SIG-M5 (cell line): ENCODE measurements at regions not wholly inside any gene's neighbourhood (a gene's known extent, or its start where the extent isn't known, plus 50 kb on each side); places are given as distances from the start of the nearest gene placed in this dataset.

Source experiments
- DNase-seq: peaks from one replicate; lab custom pipeline; 2025; lab: John Stamatoyannopoulos, UW

DNA sequence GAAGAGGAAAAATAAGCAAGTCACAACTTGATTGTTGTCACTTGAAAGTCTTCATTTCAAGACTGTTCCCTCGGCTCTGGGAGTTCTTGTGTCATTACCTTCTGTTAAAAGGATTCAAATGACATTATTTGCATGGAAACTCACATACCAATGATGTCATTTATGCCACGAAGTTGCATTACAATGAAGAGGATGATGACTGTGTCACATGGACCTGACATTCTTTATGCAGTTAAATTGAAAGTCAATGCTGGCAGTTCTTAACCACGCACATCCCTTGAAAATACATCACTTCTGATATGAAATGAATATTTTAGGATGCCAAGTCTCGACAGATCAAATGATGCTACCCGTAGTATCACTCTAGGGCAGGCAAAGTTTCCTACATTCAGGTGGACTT is 1069.5 kb downstream of the VRK1 start:
- no peak for DNase-seq

DNA sequence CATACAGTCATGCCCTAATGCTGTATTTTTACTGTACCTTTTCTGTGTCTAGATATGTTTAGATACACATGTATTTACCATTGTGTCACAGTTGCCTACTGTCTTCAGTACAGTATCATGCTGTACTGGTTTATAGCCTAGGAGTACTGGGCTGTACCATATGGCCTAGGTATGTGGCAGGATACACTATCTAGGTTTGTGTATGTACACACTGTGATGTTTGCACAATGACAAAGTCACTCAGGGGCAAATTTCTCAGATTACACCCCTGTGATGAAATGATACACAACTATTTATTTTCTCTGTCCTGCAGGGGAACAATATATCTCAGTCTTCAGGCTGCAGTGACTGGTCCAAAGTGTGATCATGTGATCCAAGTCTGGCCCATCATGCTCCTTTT is 1076.1 kb downstream of the VRK1 start:
- no peak for DNase-seq

DNA sequence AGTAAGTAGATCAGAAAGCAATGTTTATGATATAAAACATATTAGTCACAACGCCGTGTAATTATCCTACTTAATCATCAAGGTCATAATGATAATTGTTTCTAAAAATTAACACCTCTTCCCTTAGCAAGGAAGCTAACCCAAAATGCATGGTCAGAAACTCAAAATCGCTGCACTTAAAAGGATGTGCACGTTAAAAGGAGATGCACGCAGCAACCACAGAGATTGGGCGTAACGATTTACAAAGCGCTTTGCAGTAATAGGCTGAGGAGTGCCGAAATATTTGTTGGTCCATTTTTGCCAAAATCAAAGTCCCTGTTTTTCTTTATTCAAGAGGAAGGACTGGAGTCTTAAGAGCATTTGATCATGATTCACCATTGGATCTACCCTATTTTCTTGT is 1077.2 kb downstream of the VRK1 start:
- DNase-seq = no peak

DNA sequence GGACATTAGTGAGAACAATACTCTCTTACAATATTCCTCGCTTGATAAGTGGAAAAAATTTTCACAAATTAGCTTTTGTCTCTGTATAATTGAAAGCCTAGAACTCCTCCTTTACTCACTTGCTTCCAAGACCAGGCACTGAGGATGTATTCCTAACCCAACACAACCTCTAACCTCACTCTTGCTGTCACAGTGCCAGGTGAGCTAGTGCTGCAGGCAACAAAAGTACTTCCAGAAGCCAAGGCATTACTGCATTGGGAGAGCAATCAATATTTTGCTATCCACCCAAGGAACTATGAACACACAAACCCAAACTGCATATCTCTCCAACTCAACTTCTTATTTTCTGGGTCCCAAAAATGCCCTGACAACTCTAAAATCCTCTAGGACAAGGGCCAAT is 1081.0 kb downstream of the VRK1 start:
- DNase-seq = no peak

DNA sequence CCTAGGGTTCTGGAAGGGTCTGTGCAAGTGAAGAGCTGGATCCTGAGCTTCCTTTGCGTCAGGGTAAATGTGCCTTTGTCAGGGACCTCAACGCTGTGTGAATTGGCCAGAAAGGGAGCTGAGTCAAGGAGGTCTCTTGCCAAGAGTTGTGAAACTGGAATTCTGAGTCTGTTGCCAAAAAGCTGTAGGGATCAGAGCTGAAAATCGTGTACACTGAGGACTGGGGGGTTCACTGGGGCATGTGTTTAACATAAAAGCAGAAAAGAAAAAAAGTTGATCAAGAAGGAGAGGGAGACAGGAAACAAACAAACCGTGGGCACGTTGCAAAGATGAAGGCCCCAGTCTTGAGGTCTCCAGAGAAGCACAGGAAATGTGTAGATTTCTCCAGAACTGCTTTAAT is 1081.5 kb downstream of the VRK1 start:
- DNase-seq = no peak

DNA sequence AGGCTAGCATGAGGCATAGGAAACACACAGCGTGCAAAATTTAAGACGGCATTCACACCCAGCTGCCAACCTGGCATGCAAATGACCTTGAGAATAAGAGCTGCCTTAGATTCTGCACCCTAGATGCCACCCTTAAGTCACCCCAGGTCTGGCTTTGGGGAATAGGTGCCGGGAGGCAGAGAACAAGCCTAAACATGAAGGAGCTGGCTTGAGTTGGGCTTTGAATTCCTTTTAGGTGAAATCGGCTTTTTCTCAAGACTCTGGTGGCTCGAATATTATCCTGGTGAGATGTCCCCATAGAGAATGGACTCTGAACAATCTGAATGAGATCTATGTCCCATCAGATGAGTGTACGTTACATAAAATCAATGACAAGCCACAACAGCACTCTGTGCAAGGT is 1090.5 kb downstream of the VRK1 start:
- no peak for DNase-seq

DNA sequence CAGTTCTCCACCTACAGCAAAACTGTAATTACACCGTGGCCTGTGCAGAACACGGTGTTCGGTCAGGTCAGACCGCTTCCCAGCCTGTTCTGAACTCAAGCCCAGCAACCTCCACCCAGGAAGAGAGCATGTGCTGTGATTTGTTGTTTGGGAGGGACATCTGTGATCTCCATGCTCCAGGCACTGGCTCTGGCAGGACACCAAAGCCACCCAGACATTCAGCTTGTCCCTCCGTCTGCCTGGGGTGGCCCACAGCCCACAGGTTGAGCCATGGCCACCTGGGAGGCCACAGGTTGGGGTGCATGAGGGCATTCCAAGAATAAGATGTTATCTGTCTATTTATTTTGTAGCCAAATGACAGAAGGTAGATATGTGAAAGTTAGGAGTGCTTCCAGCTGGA is 1091.1 kb downstream of the VRK1 start:
- DNase-seq = no peak

DNA sequence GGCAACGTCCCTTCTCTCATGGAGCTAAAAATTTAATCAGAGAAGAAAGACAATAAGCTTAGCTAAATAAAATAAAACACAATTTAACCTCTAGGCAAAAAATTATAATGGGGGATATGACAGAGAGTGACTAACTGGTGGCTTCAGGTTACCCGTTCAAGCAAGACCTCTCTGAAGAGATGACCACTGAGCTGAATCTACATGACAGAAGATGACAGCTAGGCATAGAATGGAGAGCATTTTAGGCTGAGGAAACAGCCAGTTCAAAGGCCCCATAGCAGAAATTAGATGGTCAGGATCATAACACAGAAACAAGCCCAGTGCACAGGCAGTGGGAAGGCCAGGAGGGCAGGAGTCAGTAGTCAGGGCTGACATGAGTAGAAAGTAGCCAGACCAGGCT is 1094.3 kb downstream of the VRK1 start:
- no peak for DNase-seq

DNA sequence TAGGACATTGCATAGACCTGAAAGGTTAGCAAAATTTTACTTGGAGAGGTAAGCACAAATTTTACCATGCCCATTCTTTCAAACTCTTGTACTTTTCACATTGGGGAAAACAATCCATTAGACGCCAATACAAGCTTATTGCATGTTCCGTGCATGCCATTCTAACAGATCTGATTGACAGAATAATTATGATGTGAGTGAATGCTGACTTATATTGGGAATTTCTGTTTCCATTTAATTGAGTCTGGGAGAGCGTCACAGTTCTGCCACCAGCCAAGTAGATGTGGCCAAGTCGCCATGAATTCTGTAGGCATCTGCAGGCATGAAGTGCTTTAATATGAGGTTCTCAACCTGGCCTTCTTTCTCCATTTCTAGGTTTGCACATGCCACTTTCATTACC is 1097.4 kb downstream of the VRK1 start:
- no peak for DNase-seq

DNA sequence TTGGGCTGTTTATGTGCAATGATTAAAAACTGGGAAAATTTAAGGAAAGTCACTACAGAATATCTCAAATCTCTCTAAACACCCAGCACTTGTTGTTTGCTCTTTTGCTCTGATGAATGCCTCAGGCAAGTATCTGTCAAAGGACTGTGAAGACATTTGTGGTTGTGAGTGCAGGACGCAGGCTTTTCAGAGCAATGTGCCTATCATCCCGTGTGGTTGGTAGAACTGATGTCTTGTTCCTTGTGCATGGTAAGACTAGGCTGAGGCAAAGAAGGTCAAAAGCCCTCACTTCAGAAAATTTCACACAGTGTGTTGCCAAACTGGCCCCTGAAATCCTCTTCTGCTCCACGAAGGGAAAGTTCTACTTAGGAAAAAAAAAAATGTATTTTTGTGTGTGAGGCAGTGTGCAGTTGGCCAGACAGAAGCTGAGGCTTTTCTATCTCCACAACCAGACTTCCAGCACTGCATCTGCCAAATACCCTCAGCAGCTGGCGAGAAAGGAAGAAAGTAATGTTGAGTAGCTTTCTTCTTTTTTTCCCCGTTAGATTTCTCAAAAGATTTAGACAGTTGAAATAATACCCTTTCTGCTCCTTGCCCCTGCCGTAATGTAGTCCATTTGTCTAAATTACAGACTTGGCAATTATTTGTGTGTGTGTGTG is 1103.1 kb downstream of the VRK1 start:
- no peak for DNase-seq

DNA sequence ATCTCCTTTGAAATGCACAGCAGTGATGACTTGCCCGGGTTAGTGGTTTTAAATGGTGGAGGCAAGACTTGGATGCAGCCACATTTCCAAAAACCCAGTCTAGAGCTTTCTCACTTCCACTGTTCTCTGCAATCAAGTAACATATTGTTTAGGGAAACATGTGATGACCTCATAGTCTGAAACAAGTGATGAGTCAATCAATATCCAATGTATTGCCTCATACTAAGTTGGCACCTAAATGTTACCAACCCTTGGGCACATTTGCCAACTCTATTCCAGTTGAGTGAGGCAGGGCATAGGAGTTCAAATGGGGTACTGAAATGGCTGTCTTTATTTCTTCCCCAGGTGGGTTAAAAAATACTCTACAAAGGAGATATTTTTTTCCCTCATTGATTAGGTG is 1105.4 kb downstream of the VRK1 start:
- DNase-seq = no peak

DNA sequence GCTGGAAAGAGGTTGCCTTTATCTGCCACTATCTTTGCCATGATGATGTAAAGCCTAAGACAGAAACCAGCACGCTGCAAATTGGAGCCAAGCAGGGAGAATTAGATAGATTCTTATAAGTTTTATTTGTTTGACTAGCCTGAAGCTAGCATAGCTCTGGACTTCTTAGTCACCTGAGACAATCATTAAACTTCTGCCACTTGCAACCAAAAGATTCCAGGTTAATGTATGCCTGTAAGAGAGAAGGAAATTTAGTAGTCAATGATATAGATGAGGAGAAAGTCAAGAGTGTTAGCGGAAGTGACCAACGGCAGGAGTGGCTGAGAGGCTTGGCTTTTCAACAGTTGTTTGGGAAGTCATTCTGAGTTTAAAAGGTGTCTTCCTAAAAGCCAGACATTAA is 1106.6 kb downstream of the VRK1 start:
- no peak for DNase-seq

DNA sequence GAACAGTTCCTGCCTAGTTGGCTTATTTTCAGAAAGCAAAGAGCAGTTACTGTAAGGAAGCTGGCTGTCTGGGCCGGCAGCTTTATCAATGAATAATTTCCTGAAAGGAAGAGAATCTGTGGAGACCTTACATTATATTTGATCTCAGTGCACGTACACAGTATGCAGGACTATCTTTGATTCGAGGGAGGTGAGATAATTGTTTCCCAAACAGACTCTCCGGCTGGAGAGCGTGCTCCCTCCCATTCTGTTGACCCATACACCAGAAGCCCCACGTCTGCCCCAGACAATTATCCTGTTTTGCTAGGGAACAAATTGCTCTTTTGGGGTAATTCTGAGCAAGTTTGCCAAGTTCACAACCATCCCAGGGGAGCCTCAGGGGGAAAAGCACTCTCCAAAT is 1115.0 kb downstream of the VRK1 start:
- no peak for DNase-seq

DNA sequence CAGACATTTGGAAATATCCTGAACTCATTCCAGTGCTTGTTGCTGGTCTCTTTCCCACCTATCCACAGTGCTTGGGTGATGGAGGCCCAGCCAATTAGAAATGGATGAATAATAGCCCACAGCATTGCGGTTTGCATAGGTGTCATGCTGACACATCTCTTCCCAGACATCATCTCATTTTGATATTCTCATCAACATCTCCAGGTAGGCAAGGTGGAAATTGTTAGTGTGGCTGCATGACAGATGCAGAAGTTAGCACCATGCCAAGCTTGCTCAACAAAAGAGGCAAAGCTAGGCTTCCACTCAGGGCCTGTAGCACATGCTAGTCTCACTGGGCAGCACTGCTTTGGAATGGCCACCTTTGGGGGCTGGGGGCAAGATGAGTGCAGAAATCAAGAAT is 1118.9 kb downstream of the VRK1 start:
- no peak for DNase-seq

DNA sequence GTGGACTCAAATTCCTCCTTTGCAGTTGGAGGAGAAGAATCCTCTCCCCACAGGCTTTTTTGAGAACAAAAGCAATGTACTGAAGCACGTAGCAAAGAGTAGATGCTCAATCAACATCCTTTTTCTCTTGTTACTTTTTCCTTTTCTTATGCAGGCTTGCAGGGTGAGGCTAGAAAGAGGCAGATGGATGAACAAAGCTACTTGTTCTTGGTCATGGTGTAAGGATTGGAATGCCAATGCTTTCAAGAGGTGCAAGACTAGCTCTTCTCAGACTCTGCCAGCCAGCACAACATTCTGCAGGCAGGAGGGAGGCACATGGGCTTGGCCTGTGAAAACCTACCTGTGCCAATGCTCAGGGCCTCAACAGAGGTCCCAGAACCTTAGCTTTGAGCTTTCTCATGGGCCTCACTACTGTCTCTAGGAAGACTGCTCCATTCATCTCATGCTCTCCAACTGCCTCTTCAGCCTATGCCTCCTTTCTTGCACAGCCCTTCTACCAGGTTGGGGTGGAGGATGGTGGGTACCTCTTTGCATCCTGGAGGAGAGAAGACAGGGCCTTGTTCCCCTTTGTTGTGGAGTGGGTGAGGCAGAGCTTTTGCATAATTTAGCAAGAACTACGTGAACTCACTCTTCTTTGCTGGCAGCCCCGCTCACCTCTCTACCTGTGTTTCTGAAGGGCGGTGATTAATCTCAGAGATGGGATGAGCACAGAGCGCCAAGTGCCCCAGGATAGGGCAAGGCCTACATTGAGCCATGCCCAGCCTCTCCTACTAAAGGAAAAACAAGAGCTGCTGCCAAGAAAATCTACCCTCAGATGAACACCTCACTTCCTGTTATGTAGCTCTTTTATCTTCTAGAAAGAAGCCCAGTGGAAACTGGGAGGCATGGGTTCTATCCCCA is 1119.7 kb downstream of the VRK1 start:
- DNase-seq = no peak

DNA sequence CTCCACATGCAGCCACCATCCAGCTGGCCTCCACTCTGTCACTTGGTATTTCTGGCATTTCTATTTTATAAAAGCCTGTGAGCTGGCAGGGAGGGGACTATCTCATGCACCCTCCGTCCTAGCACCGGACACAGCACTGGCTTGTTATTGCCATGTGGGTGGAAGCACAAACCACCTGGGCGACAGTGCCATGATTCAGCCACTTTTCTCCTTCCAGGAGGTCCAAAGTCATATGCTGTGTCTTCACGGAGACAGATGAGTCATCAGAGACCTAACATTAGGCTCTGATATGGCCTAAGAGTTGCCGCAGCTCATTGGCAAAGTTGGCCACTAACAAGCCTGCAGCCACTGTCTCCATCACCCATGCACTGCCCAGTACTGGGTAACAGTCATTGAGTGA is 1123.0 kb downstream of the VRK1 start:
- no peak for DNase-seq

DNA sequence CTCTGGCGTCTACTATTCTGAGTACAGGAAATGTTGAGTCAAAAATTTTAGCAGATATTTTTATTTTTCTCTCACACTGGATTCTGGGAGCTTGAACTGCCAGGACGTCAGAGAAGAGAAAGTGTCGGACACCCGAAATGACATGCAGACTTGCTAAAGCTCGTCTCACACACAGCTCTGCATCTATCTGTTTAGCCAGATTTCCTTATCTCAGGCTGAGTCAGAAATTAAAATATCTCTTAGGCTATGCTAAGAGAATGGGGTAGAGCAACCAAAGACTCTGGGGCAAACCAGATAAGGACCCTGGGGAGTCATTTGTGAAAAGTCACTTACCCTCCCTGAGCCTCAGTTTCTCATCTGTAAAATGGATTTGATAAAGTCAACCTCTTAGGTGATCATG is 1124.1 kb downstream of the VRK1 start:
- DNase-seq = no peak

DNA sequence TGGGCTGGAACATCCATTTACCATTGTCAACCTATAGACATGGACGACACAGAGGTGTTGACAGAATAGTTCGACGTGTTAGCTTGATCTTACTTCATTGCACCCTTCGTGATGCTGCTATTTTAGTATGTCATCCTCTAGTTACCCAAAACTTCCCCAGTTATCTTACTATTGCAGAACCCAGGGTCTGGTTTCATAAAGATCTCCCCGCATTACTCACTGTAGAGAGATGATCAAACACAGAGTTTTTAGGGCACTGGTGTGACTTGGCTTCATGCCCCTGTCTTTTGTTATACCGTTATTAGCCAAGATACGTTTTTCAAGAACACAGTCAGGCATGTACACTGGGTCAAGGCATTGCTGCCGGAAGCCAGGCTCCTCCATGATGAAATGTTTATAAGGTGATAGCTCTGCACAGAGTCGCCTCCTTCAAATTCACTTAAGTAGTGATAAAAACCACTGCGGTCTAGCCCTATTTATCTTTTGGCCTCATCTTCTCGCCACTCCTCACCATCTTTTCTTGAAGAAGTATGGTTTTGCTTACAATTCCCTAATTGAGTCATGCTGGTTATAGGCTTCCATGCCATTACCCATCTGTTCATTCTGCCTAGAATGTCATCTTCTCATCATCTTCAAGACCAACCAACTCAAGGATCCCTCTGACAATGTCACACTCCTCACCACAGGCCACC is 1127.9 kb downstream of the VRK1 start:
- no peak for DNase-seq

DNA sequence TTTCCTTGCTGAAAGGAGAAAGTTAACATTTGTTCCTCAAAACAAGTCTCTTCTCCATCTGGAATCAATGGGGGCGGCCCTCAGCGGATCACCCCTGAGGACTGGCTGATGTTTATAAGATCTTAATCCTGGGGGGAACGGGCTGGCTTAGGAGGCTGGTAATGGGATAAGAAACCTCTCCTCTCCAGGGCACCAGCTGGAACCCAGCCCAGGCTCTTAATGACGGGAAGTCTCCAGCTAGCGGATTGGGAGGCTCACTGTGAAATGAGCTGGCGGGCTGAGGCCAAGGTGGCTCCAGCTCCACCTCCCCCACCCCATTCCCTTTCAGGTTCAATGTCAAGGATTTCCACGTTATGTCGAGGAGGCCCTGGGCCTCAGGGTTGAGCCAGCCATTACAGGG is 1133.0 kb downstream of the VRK1 start:
- DNase-seq = no peak

DNA sequence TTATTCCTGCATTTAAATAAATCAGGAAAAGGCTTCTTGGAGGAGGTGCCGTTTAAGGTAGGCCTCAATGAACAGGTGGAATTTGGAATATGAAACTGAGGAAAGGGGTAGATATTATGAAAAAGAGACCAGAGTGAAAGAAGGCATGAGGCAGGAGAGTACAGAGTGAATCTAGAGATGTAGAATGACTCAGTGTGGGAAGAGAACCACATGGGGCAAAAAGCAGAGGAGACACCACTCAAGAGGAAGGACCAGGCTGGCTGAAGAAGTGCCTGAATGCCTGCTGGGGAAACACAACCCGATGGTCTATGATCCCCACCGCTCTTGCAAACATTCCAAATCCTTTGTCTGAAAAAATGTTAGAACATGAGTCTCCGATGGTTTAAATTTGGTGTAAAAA is 1134.1 kb downstream of the VRK1 start:
- DNase-seq = no peak

DNA sequence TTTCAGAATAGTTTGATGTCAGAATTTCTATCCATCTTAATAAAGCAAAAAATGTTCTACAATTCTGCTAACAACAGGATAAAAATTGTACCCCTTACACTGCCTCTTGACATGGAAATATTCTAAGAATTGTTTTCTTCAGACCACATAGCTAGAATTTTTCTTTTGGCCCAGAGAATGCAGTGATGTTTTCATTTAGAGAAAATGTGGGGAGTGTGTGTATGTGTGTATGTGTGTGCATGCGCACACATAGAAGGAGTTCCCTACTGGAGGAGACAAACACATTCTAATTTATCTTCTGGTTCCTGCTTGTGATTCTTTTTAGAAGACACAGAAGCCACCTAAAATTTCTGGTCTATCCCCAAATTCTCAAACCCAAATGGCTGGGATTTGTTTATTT is 1145.7 kb downstream of the VRK1 start:
- no peak for DNase-seq

DNA sequence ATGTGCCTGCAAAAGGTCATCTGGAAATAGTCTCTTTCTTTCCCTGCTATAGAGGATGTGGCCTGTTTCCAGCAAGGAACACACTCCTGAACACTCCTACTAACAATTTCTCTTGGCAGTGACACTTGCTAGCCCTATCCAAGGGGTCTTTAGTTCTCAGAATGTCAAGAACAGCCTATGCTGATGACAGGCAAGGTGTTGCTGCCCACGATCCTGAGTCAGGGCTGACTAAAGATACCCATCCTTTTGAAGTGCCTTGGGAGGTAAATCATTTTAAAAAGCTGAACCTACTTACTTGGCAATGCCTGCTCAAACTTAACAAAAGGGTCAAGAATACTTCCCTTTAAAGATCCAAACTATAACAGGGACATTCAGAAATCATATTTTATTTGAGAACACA is 1146.4 kb downstream of the VRK1 start:
- DNase-seq = no peak

DNA sequence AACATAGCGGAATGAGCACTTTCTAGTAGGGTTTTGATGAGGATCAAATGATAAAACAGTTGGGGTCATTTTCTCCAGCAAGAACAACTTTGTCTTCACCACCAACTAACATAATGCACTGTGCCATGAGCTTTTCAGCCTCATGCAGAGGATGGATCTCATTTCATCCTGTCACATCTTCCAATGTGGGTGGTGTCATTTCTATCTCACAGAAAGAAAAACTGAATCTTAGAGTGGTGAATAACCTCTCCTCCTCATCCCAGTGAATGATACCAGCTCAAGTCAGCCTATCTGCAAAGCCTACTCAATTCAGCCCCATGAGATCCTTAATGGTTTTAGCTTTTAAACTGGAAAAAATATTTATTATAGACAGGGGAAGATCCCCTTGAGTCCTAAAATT is 1147.2 kb downstream of the VRK1 start:
- DNase-seq = no peak
